ENCODE measurements at regions not wholly inside any gene's neighbourhood (a gene's known extent, or its start where the extent isn't known, plus 50 kb on each side); places are given as distances from the start of the nearest gene placed in this dataset.
"Not testable (repeated sequence)": the region's sequence is repeated elsewhere in the genome, so short reads cannot be mapped to it uniquely, and the experiment has no call there.

DNA sequence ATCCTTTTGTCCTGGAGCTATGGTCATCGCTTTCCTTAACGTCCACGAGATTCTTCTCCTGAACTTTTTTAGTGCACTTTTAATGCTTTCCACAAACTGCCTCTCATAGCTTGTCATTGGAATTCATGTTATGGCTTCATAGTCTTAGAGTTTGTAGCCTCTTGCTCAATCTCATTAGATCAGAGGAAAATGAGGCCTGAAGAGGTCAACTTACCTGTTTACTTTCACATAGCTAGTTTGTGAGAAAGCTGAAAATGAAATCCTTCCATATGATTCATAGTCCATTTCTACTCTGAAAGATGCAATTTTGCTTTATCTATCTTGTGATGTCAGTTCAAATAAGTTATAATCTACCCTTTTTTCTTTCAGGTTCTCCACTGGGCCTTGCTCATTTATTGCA is 1747.2 kb upstream of the RAG2 start:
- H3K4me3 ChIP-seq: no peak overlapping the region
- no peak for DNase-seq (ENCODE audit: low spot score)
- H3K27ac ChIP-seq: no peak overlapping the region
- TF ChIP-seq, protein P1, sequence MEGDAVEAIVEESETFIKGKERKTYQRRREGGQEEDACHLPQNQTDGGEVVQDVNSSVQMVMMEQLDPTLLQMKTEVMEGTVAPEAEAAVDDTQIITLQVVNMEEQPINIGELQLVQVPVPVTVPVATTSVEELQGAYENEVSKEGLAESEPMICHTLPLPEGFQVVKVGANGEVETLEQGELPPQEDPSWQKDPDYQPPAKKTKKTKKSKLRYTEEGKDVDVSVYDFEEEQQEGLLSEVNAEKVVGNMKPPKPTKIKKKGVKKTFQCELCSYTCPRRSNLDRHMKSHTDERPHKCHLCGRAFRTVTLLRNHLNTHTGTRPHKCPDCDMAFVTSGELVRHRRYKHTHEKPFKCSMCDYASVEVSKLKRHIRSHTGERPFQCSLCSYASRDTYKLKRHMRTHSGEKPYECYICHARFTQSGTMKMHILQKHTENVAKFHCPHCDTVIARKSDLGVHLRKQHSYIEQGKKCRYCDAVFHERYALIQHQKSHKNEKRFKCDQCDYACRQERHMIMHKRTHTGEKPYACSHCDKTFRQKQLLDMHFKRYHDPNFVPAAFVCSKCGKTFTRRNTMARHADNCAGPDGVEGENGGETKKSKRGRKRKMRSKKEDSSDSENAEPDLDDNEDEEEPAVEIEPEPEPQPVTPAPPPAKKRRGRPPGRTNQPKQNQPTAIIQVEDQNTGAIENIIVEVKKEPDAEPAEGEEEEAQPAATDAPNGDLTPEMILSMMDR (IDR thresholded peaks at IDR 0.05): no peak

DNA sequence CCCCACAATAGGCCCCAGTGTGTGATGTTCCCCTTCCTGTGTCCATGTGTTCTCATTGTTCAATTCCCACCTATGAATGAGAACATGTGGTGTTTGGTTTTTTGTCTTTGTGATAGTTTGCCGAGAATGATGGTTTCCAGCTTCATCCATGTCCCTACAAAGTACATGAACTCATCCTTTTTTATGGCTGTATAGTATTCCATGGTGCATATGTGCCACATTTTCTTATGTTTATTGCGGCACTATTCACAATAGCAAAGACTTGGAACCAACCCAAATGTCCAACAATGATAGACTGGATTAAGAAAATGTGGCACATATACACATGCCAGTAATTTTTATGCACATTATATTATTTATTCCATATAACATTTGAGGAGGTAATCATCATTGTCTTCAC is 1743.6 kb upstream of the RAG2 start:
- DNase-seq (ENCODE audit: low spot score); H3K4me3 ChIP-seq; H3K27ac ChIP-seq: not testable (repeated sequence)

DNA sequence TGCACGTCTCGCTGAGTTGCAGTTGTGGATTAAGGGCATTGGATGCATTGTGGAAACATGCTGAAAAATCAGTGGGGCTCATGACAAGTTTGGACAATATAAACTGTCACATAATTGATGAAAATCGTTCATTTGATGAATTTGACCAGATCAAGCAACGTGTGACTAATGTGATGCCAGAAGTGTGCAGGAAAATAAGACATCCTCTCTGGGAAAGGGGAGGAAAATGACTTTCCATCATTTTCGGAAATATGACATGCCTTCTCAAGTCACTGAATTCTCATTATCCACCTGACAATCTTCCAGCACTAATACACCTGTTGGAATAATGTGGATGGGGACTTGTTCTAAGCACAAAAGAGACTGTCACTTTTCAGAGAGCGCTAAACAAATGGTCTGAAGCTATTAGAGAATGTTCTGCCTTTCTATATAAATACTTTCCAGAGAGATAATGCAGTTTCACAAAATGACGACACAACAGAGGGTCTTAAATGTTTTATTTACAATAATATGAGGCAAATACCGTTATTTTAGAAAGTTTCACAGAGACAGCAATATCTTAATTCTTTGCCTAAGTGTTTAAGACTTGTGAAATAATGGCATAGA is 1741.9 kb upstream of the RAG2 start:
- Histone ChIP-seq H3K4me3 (no peak overlapping the region), H3K27ac (no peak overlapping the region)
- DNase-seq (ENCODE audit: low spot score): no peak
- TF ChIP-seq, protein P1 (IDR thresholded peaks at IDR 0.05): no peak

DNA sequence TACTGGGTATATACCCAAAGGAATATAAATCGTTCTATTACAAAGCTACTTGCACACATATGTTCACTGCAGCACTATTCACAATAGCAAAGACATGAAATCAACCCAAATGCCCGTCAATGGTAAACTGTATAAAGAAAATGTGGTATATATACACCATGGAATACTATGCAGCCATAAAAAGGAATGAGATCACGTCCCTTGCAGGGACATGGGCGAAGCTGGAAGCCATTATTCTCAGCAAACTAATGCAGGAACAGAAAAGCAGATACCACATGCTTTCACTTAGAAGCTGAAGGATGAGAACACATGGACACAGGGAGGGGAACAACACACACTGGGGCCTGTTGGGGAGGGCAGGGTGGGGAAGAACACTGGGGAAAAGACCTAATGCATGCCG is 1740.0 kb upstream of the RAG2 start:
- not testable (repeated sequence) for H3K27ac ChIP-seq; DNase-seq (ENCODE audit: low spot score); H3K4me3 ChIP-seq

DNA sequence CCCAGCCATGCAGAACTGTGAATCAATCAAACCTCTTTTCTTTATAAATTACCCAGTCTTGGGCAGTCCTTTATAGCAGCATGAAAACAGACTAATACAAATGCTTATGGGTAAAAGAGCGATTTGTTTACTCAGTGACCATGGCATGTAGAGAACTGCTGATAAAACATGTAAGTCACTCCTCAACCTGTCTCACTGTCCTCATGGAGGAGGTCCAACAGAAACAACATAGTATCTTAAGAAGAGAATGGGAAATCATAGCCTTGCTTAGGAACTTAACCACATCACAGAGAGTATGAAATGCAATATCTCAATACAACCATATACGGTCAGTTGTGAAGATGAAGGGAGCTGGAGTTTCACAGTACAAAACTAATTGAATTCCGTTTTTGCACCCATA is 1734.0 kb upstream of the RAG2 start:
- TF ChIP-seq, protein P1 (IDR thresholded peaks at IDR 0.05): no peak
- Histone ChIP-seq H3K4me3 (no peak overlapping the region), H3K27ac (no peak overlapping the region)
- DNase-seq (ENCODE audit: low spot score): no peak

DNA sequence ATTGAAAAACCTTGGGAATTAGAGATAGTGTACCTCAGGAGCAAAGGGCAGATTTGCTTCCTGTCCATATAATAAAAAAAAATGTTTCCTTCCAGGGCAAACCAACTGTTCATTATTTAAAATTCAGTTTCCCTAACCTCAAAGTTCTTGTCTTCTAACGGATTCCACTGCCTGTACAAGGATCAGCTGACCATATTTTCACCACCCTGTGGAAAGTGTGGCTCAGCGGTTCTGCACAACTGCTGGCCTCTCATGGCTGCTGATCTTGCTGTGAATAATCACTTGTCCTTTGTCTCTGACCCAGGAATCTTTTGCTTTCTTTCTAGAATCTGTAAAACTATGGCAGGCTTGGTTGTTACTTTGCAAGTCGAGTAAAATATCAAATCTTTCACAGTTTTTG is 1732.5 kb upstream of the RAG2 start:
- TF ChIP-seq, protein P1 (IDR thresholded peaks at IDR 0.05): no peak
- no peak for DNase-seq (ENCODE audit: low spot score)

DNA sequence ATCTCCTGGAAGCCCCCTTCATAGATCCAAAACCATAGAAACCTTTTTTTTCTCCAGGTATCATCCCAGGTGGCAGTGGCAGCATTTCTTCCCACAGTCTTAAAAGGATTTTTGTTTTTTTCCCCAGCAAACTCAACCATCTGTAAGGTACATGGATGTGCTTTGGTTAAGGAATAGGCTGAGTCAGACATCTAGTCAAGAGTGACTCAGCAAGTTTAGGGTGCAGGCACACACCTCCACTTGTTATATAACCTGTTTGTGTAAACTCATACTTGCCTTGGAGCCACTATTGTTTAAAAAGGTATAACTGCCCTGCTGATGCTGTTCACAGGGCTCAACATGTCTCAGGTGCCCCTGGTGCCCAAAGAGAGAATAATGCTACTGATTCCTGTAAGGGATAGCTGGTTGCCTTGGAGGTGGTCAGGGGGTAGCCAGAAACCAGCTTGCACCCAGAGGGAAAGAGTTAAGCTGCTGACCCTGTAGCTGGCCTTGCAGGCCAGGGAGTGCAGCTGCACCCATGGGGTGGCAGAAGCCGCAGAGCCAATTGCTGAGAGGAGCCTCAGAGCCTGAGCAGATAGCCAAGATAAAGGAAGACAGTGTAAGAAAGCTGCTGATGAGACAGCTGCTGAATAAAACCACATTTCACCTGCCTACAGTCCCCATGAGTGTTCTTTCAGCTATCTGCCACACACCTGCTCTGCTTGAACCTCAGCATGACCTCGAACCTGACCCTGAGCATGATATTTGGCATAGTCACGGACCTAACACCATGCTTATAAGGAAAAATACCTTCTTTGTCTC is 1726.1 kb upstream of the RAG2 start:
- Histone ChIP-seq H3K4me3 (no peak overlapping the region), H3K27ac (no peak overlapping the region)
- no peak for DNase-seq (ENCODE audit: low spot score)
- TF ChIP-seq, protein P1 (IDR thresholded peaks at IDR 0.05): no peak

More for the DNA sequence above, 1732.5 kb upstream of the RAG2 start:
- no peak overlapping the region for H3K4me3 ChIP-seq
- no peak overlapping the region for H3K27ac ChIP-seq

DNA sequence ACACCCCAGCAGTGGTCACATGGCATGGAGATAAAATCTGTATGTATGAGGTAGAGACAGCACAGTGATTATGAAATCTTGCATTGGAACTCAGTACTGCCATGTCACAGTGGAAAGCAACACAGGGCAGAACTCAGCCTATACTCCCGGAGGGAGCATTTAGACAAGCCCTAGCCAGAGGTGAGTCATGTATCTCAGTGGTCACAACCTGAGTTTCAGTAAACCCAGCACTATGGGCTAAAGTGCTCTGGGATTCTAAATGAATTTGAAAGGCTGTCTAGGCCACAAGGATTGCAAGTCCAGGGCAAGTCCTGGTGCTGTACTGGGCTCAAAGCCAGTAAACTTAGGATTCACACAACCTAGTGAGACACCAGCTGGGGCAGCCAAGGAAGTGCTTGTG is 1717.1 kb upstream of the RAG2 start:
- no peak for DNase-seq (ENCODE audit: low spot score)
- TF ChIP-seq, protein P1 (IDR thresholded peaks at IDR 0.05): no peak
- H3K27ac ChIP-seq: no peak overlapping the region
- H3K4me3 ChIP-seq: no peak overlapping the region

Data from coronary artery (tissue), 2 donors.